Fibroblast of lung (primary cell): ENCODE measurements at regions not wholly inside any gene's neighbourhood (a gene's known extent, or its start where the extent isn't known, plus 50 kb on each side); places are given as distances from the start of the nearest gene placed in this dataset.

Experiments
- CTCF ChIP-seq, 2 donors: IDR thresholded peaks in 1 of 2; conservative IDR thresholded peaks in 1 of 2; 1 replicate in 1 of 2; 2 replicates in 1 of 2; pipeline ENCODE4 v1.5.1; 2011 to 2012; ENCODE audit warnings: low read length in 2 of 2, control low read depth in 1 of 2, inconsistent platforms in 1 of 2, low read depth in 1 of 2, mild to moderate bottlenecking in 1 of 2
- EZH2 ChIP-seq: IDR thresholded peaks from 2 replicates; pipeline ENCODE4 v1.5.1; 2012; ENCODE audit warnings: low read length, control low read depth, mild to moderate bottlenecking; ENCODE audit errors: missing control alignments

DNA sequence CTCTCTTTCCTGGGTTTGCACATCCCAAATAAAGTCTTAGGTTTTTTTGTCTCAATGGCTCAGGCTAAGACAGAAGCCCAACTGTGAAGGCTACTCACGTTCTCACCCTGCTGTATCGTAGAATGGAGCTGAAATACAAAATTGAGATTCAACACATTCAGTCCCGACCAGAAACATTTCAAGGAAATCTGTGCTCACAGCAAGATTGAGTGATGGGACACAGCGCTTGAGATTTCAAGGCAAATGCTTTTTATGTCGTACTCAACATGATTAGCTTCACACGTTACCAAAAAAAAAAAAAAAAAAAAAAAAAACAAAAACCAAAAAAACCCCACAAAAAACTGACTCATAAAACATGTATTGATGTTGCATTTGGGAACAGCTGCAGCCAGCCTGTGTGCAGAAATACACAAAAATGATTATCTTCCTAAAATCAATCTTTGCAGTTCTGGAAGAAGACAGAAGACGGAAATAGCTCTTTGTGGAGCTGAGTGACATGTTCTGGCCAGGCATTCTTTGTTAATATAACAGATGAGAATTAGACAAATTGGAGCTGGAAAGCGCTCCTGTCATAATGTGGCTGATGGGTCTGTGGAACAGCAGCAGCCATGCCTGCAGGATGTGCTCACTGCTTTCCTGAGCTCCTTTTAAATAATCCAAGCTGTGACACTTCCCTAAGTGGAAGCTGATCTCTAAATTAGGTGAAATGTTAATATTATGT, 453.2 kb downstream of the LPIN1 start:
- TF ChIP-seq CTCF (conservative IDR thresholded peaks at IDR 0.05 in 1 of 2, IDR thresholded peaks at IDR 0.05 in 1 of 2; ENCODE audit: low read depth in 1 of 2, low read length in 2 of 2) (no peak), EZH2 (no peak)
